NCI-H2196 (cell line): ENCODE measurements at regions not wholly inside any gene's neighbourhood (a gene's known extent, or its start where the extent isn't known, plus 50 kb on each side); places are given as distances from the start of the nearest gene placed in this dataset.

Source experiments
- DNase-seq: peaks from one replicate; lab custom pipeline; 2025; ENCODE audit not compliant: unreplicated experiment; lab: John Stamatoyannopoulos, UW

GRCh38 chr20:60125513-60125912, 167.3 kb downstream of the CDH26 start:
- DNase-seq = no peak

DNA sequence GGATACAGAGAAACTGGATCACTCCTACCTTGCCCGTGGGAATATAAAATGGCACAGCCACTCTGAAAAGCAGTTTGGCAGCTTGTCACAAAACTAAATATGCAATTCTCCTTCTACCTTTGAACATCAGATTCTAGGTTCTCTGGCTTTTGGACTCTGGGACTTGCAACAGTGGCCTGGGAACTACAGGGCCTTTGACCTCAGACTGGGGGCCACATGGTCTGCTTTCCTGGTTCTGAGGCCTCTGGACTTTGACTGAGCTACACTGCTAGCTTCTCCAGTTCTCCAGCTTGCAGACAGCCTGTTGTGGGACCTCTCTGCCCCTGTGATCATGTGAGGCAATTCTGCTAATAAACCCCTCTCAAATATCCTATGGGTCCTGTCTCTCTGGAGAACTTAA, 168.8 kb downstream of the CDH26 start:
- DNase-seq = no peak

- DNase-seq = no peak
Observed at GRCh38 chr20:60131375-60131774, 173.2 kb downstream of the CDH26 start.

DNA sequence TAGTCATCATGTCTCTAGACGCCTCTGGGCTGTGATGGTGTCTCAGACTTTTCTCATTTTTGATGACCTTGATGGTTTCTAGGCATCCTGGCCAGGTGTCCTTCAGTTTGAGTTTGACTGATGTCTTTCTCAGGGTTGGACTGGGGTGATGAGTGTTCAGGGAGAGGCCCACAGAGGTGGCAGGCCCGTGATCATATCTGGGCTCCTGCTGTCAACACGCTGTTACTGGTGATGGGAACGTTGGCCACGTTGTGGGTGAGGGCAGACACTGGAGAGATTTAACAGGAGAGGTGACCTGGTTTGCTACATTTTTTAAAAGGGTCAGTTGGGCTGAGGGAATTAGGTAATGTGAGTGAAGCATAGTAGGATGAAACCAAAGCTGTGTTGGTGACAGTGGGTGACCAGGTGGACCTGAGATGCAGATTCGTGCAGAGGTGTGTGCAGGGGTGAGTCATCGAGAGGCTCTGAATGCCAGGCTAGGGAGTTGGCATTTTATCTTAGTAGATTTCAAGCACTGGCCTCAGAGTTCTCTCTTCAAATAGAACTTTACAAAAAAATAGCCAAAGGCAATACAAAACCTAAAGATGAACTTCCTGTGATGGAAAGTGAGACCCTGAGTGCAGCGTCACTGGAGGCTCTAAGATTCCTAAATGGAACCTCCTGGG, 174.1 kb downstream of the CDH26 start:
- DNase-seq = no peak

DNA sequence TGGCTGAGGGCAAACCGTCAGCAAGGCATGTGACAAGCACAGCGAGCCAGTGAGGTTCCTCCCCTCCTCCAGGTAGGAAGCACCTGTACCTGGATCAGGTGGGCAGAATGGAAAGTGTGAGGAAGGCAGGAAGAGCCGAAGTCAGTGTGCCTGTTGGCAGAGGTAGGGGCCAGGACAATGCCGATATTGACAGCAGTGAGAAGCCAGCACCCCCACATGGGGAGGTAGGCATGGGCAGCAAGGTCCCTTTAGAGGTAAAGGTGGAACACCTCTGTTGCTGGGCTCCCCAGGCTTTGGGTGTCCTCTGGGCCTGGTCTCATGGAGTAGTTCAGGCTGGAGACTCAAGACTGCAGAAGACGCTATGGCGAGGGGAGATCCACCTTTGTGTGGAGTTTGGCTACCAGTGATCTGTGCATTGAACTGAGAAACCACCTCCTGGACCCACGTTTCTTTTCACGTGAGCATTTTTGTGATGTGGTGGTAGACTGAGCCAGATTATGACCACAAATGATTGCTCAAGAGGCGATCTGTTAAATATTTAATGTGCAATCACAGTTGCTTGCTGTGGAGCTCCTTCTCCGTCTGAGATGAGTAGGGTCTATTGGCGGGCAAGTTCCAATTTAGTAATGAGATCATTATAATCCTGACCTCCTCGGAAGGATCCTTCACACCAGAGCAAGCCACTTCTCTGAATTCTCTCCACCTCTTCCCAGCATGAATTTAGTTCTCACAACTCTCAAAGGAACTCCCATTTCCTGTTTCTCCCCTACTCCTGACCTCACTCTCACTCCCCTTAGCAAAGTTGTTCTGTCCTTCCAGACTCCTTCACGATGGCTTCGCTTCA, 174.8 kb downstream of the CDH26 start:
- DNase-seq = no peak

GRCh38 chr20:60135276-60135675, 177.1 kb downstream of the CDH26 start:
- DNase-seq = no peak

GRCh38 chr20:60136645-60137401, 178.6 kb downstream of the CDH26 start:
- no peak for DNase-seq

DNA sequence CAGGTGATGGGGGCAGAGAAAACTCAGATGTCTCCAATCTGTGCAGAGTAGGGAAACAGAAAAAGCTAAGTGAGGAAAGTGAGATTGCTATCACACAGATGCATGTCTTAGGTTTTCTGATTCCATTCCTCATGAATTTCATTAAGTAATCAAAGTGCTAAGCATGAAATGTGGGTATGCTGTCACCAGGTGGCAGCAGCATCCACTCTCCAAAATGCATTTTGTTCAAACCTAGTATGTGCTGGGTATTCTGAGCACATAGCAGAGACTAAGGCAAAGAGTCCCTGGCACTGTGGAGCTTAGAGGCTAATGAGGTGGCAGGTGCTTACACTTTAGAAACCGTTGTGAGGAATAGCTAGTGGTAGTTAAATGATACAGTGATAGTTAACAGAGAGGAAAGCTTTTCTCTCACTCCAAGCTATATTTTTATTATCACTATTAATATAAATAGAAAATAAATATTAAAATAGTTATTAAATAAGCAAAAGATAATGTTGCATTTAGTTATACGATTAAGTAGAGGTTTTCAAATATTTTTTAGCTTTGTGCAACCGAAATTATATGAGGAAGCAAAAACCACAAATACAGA, 179.5 kb downstream of the CDH26 start:
- DNase-seq = no peak

DNA sequence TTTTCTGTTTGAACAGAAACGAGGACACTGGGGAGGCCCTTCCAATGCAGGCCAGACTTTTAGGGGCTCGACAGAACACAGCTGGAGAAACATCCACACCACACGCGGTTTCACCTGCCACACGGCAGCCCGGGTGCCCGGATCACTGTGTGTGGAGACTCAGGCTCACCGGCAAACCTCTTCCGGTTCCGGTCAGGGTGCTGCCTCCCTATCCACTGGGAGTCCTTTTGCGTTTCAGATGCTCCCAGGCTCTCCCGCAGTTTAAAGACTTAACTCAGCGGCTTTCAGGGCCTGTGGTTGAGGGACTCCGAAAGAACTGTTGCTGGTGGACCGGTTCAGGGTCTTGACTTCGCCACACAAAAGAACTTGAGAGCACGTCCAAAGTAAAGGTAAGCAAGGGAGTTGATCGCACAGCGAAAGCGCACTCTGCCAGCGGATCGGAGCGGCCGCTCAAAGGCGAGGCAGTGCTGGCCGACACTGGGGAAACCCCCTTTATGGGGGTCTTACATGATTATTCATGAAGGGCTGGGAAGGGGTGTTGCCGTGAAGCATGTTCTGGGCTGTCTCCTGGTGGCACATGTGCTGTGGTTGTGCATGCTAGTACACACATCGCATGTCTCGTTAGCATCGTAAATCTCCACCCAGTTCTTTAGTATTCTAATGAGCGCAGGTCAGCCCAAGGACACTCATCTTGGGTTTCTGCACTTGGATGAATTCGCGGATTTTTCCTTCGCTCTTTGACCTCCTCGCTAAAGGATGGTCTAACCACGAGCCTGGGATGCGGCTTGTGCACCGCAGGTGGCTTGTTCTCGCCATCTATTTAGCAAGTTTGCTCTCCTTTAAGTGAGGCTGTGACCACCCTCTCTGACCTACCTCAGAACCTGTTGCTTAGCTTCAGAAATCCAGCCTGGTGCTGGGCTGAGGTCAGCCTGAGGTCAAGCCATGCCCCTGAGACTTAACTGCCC, 180.3 kb downstream of the CDH26 start:
- DNase-seq = no peak

GRCh38 chr20:60139663-60140446, 181.6 kb downstream of the CDH26 start:
- DNase-seq = peak; percentile 28

DNA sequence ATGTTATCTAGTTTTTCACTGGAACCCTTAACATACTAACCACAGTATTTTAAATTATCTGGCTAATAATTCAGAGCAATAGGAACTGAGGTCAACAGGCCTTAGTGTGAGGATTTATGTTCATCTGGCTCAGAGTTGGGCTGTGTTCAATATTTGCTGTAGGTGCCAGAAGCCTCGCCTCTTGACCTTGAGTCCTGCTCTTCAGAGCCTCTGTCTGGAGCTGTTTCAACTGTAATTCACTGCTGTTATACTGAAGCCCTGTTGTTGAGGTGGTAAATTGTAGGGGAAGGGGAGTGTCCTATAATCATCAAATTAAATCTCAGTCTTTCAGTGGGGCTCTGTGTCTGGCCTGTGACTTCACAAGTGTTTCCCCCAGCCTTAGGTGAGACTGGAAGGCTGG, 184.4 kb downstream of the CDH26 start:
- DNase-seq = no peak

- DNase-seq = no peak
Observed at GRCh38 chr20:60143261-60143842, 185.1 kb downstream of the CDH26 start.

DNA sequence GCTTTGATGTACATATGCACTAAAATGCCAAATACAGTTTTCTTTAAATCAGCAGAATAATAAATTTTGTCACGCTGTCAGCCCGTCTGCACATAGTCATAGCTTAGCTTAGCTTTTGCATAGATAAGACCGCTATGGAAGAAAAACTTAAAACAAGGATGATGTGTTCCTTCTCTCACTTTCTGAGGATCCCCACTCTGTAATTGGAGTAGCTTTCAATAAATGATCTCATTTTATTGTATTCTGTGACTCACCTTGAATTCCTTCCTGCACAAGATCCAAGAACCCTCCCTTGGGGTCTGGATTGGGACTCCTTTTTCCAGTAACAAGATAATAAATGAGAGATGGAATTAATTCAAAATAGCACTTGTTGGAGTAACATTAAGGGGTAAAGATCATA, 186.2 kb downstream of the CDH26 start:
- no peak for DNase-seq

- no peak for DNase-seq
Observed at GRCh38 chr20:60144974-60145527, 186.8 kb downstream of the CDH26 start.

DNA sequence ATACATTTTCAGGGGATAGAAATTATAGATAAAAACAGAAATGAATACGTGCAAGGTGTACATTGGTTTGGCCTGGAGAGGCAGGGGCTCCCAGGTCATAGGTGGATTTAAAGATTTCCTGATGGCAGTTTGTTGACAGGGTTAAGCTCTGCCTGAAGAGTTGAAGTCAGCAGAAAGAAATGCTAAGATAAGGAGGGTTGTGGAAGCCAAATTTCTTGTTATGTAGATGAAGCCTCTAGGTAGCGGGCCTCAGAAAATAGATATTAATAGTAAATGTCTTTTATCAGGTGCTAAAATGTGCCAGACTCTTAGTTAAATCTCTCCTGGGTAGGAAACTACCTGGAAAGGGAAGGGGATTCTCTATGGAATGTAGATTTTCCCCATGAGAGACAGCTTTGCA, 188.8 kb downstream of the CDH26 start:
- DNase-seq = no peak

DNA sequence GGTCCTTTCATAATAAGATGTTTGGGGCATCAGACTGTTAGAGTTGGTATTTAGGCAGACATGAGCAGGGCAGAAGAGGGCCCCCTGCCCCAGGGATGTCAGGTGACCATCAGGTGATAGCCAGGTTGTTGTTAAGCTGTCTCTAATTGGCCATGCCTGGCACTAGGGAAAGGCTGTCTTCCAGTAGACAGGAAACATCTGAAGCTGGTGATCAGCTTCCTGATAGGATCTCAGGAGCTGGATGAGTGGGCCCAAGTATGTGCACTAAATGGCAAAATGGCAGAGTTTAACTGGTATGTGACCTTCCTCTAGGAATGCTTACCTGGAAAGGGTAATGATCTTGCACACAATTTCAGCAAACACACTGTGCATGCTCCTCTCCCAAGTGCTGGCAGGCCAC, 190.7 kb downstream of the CDH26 start:
- DNase-seq = no peak

- DNase-seq = peak; percentile 32
Observed at GRCh38 chr20:60152792-60153191, 194.6 kb downstream of the CDH26 start.

DNA sequence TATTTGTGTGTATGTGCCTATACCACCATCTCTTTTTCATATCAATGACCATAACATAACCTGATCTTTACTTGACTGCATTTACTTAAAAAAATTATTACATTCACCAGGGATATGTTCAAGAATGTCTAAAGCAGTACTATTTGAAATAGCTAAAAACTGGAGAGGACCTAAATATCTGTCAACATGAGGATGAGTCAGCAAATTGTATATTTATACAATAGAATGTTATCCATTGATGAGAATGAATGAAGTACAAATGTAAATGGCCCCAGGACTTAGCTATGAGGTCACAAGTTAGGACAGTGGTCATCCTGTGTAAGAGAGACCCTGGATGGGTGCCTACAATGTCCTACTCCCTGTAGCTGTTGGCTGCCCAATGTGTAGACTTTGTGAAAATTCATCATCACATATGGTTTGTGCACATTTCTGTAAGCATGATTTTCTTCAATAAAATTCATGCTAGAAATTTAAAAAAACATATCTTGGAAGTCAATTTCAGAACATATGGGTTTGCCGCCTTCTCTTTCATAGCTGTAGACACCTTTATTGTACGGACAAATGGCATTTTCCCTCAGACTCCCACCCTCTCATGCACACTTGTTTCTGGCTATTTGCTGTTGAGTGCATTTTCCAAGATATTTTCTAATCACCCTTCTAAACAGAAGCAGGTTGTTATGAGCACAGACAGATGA, 202.4 kb downstream of the CDH26 start:
- no peak for DNase-seq
